ENCODE measurements at regions not wholly inside any gene's neighbourhood (a gene's known extent, or its start where the extent isn't known, plus 50 kb on each side); places are given as distances from the start of the nearest gene placed in this dataset.

DNA sequence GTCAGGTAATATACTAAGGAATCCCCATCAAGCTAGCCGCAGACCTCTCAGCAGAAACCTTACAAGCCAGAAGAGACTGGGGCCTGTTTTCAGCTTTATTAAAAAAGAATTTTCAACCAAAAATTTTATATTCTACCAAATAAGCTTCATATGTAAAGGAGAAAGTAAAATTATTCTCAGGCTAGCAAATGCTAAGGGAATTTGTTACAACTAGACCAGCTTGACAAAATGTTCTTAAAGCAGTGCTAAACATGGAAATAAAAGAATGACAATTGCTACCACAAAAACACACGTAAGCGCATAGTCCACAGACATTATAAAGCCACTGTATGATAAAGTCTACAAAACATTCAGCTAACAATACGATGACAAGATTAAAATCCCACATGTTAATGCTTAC lies 449.4 kb upstream of the MON1B start:
- intact Hi-C loops (cut with micrococcal nuclease) = no loop called here
- no peak for TF ChIP-seq EZH2 (IDR thresholded peaks at IDR 0.05; ENCODE audit: low read length, unreplicated experiment)
- TF ChIP-seq, protein P1, sequence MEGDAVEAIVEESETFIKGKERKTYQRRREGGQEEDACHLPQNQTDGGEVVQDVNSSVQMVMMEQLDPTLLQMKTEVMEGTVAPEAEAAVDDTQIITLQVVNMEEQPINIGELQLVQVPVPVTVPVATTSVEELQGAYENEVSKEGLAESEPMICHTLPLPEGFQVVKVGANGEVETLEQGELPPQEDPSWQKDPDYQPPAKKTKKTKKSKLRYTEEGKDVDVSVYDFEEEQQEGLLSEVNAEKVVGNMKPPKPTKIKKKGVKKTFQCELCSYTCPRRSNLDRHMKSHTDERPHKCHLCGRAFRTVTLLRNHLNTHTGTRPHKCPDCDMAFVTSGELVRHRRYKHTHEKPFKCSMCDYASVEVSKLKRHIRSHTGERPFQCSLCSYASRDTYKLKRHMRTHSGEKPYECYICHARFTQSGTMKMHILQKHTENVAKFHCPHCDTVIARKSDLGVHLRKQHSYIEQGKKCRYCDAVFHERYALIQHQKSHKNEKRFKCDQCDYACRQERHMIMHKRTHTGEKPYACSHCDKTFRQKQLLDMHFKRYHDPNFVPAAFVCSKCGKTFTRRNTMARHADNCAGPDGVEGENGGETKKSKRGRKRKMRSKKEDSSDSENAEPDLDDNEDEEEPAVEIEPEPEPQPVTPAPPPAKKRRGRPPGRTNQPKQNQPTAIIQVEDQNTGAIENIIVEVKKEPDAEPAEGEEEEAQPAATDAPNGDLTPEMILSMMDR (conservative IDR thresholded peaks at IDR 0.05; ENCODE audit: low read depth, low read length) = no peak
- no peak for TF ChIP-seq EZH2phosphoT487 (IDR thresholded peaks at IDR 0.05; ENCODE audit: borderline replicate concordance, low read length)
- BruUV-seq (replicated peaks) = no TSS peak
- no peaks in the 10 kb centered on the region for H3K79me2 ChIP-seq (ENCODE audit: low read length)
- H3K9me3 ChIP-seq (ENCODE audit: low read length) = no peaks in the 10 kb centered on the region
- DNase-seq (no peak), ATAC-seq (no peak)
- no peak overlapping the region for H3K4me2 ChIP-seq (ENCODE audit: low read length)
- no peaks in the 10 kb centered on the region for H3K27me3 ChIP-seq (ENCODE audit: low read length)
- H3F3A ChIP-seq (ENCODE audit: low read length, unreplicated experiment) = no peaks in the 10 kb centered on the region
- H3K27ac ChIP-seq (ENCODE audit: low read length) = no peak overlapping the region
- H3K9ac ChIP-seq (ENCODE audit: low read length) = no peak overlapping the region
- no peaks in the 10 kb centered on the region for H3K4me1 ChIP-seq (ENCODE audit: insufficient read depth, low read length)
- H4K20me1 ChIP-seq (ENCODE audit: low read length) = no peaks in the 10 kb centered on the region
- no peaks in the 10 kb centered on the region for H3K9me2 ChIP-seq (replicated peaks; ENCODE audit: low read length)
- H2AFZ ChIP-seq (ENCODE audit: low read length) = no peak overlapping the region
- ChIA-PET CTCF (no interaction called here), POLR2A (ENCODE audit: unreplicated experiment) (no interaction called here)
- H3K36me3 ChIP-seq (ENCODE audit: low read depth, low read length) = no peaks in the 10 kb centered on the region; the same call in 1 of the 2 replicates
- H3K4me3 ChIP-seq (ENCODE audit: low read length) = no peak overlapping the region

DNA sequence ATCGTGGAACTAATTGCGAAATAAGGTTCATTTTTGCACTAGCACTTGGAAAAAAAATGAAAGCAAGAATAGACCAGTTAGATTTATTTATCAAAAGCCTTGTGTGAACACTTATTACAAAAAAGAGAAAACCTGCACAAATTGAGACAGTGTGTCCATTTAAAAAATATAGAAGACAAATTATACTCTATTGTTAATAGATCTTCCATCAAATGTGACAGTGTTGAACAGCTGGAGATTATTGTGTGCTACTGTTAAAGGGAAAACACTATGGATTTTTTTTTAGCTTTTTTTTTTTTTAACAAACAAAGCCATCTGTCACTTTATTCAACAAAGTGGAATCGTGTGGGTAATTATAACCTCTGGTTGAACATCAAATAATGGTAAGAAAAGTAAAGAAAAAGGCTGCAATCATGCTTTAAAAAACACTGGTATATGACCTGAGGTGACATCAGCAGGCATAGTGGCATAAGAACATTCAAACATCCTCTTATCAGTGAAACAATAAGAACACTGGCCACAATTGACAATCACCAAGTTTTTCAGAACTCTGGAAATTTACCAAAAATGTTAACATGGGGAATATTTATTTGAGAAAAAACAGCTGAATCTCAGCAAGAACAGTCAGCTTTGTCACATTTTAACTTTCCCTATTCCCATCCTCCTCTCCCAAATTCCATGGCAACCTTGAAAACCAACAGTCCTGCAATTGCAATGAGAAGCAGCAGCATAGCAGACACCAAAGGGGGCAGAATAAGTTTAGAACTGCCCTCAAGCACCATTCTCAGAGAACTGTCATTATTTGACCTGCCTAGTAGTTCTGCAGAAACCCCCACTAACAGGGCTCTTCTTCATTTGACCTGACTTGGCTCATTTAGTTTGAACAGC lies 442.3 kb upstream of the MON1B start:
- no TSS peak for BruUV-seq (replicated peaks)

More for the DNA sequence above, 442.3 kb upstream of the MON1B start:
- Histone ChIP-seq H3F3A (ENCODE audit: low read length, unreplicated experiment) (no peaks in the 10 kb centered on the region), H3K27ac (ENCODE audit: low read length) (no peak overlapping the region), H3K4me3 (ENCODE audit: low read length) (no peak overlapping the region), H4K20me1 (ENCODE audit: low read length) (no peaks in the 10 kb centered on the region), H3K9me2 (replicated peaks; ENCODE audit: low read length) (no peaks in the 10 kb centered on the region), H3K4me2 (ENCODE audit: low read length) (no peak overlapping the region), H3K79me2 (ENCODE audit: low read length) (no peaks in the 10 kb centered on the region), H3K36me3 (ENCODE audit: low read depth, low read length) (no peaks in the 10 kb centered on the region), H2AFZ (ENCODE audit: low read length) (no peak overlapping the region), H3K9ac (ENCODE audit: low read length) (no peak overlapping the region), H3K27me3 (ENCODE audit: low read length) (no peaks in the 10 kb centered on the region), H3K4me1 (ENCODE audit: insufficient read depth, low read length) (peaks cover 16% of the 10 kb centered on the region), H3K9me3 (ENCODE audit: low read length) (no peaks in the 10 kb centered on the region)
- POLR2A ChIA-PET (ENCODE audit: unreplicated experiment) = no interaction called here
- intact Hi-C loops (cut with micrococcal nuclease) = no loop called here
- DNase-seq (no peak), ATAC-seq (no peak)
- CTCF ChIA-PET = no interaction called here
- TF ChIP-seq EZH2phosphoT487 (IDR thresholded peaks at IDR 0.05; ENCODE audit: borderline replicate concordance, low read length) (no peak), EZH2 (IDR thresholded peaks at IDR 0.05; ENCODE audit: low read length, unreplicated experiment) (no peak)
- TF ChIP-seq, protein P1 (conservative IDR thresholded peaks at IDR 0.05; ENCODE audit: low read depth, low read length) = no peak
